HG03378 (cell line): ENCODE measurements at regions not wholly inside any gene's neighbourhood (a gene's known extent, or its start where the extent isn't known, plus 50 kb on each side); places are given as distances from the start of the nearest gene placed in this dataset.
"Not testable (repeated sequence)": the region's sequence is repeated elsewhere in the genome, so short reads cannot be mapped to it uniquely, and the experiment has no call there.

ENCODE experiments used
- ATAC-seq: cut with Tn5 transposase; IDR thresholded peaks from one replicate; pipeline ENCODE4 v1.9.1; 2021; ENCODE audit warnings: mild to moderate bottlenecking, moderate library complexity; ENCODE audit not compliant: unreplicated experiment

DNA sequence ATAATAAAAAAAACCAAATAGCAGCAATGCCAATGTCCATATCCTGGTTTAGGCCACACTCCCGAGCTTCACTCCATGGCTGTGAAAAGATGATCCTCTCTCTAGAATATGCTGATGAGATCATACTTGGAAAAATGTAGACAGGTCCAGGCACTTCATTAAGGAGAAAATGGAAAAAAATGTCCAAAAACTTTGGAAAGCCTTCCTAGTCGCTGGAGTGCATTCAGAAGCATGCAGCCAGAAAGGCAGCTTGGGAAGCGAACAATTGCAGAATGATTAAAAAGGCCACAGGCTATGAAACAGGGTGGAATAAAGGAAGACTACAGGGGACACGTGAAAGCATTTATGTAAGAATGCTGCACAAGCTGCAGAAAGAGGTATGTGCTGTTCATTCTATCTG lies 165.6 kb upstream of the HCCS start:
- ATAC-seq = no peak

GRCh38 chrX:10949541-10949940 lies 161.6 kb upstream of the HCCS start:
- no peak for ATAC-seq

DNA sequence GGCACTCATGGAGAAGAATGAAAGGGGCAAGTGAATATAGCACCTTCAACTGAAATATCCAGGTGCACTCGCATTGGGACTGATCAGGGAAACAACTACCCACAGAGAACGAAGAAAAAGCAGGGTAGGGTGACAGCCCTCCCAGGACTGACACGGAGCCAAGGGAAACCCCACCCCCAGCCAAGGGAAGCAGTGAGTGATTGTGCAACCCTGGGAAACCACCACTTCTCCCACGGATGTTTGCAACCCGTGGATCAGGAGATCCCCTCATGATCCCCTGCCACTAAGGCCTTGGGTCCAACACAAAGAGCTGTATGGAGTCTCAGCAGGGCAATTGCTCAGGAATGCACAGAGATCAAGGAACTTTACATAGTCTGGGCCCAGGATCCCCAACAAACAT lies 158.5 kb upstream of the HCCS start:
- ATAC-seq = no peak

GRCh38 chrX:10965174-10965798 lies 145.8 kb upstream of the HCCS start:
- ATAC-seq = no peak

GRCh38 chrX:10966057-10966456 lies 145.1 kb upstream of the HCCS start:
- ATAC-seq = no peak

DNA sequence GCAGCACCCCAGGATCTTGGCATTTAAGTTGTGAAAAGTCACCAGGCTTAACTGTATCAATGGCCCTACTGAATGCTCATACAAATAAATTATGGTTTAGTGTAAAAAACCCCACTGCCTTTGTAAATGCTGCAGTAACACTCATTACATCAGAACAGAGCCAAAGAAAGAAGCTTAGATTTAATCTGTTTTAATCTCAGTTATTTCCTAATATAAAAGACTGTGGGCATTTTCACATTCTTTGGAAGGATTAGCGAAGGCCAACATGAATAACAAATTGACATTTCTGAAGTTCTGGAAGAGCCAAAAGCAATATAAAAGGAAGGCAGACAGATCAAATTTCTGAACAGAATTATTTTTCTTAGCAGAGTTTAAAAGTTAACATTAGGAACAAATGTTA lies 140.0 kb upstream of the HCCS start:
- ATAC-seq = no peak

DNA sequence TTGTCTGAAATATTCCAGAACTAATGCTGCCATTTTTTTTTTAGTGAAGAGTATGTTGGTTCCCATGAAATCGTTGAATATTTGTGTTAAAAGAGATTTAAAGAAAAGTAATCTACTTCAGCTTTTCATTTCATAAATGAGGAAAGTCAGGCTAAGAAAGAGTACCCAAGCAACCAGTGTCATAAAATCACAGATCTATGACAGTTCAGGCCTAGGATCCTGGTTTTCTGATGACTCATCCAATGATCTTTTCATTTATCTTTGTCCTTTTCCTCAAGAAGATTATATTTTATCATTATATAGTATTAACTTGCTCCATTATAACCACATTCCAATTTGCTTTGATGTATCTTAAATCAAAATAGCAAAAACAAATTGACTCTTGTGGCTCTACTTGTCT lies 139.4 kb upstream of the HCCS start:
- ATAC-seq = no peak

DNA sequence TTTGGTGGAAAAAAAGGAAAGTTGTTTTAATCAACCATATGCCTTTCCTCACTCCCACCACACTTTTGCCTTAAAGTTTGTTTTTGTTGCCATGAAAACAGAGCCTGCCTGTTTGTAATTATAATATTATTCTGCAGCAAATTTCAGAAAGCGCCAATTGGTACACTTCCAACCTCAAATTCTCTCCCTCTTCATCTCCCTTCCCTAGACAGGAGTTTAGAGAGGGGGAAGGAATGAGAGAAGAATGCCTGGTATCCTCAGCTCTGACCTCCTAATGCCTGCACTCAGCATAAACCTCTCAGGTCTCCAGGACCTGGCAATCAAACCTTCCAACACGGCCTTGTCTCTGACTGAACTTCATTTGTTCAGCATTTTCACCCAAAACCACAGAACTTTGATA lies 138.4 kb upstream of the HCCS start:
- no peak for ATAC-seq

- no peak for ATAC-seq
These were observed 136.2 kb upstream of the HCCS start for GRCh38 chrX:10974920-10975319.

GRCh38 chrX:10979956-10980355 lies 131.2 kb upstream of the HCCS start:
- ATAC-seq = no peak

DNA sequence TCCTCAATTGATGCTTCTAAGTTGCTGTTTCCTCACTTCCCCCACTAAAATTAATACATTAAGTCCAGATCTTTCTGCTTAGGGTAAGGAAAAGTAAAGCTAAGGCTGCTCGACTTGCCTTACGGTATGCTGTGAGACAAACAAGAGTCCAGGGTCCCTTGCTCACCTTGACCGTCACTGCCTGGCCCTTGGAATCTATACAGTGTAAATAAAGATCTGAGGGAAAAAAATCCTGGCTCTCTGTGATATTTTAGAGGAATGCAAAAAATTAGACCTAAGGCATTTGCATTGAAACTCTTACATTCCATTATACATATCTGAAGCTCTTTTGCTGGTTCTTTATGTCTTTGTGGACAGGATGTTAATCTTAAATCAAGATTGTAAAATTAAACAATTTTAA lies 129.6 kb upstream of the HCCS start:
- ATAC-seq = no peak

DNA sequence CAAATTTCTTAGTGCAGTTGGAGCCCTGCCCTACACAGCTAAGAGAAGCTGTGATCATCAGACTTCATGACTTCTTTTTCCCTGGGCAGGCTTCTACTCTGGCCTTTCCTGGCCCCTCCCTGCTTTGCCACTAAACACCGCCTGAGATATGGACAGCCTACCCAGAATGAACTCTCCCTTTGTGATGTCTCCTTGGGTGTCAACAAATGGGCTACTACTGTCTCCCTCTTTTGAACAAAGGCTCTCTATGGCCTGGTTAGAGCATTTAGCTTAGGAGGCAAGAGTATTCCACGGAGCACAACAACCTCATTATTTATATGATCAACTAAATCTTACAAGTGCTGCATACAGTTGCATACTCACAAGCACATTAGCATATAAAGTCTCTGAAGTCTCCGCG lies 127.6 kb upstream of the HCCS start:
- no peak for ATAC-seq

DNA sequence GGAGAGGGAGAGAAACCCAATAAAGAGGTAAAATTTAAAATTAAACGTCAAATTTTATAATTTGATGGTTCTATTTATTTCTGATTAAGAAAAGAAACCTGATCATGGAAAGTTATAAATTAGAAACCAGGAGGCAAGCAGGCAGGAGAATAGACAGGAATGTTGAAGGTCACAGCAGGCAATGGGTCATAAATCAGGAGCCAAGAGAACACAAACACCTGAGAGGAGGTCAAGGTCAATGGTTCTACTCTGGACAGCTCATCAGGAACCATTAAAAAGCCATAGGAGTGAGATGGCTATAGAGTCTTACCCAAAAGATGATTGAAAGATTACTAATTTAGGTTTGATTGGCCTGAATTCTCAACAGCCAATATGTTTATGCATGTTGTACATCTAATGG lies 126.9 kb upstream of the HCCS start:
- no peak for ATAC-seq

- ATAC-seq = no peak
These were observed 124.5 kb upstream of the HCCS start for GRCh38 chrX:10986616-10987015.

GRCh38 chrX:10988653-10989052 lies 122.5 kb upstream of the HCCS start:
- no peak for ATAC-seq

GRCh38 chrX:10989386-10989785 lies 121.7 kb upstream of the HCCS start:
- no peak for ATAC-seq

DNA sequence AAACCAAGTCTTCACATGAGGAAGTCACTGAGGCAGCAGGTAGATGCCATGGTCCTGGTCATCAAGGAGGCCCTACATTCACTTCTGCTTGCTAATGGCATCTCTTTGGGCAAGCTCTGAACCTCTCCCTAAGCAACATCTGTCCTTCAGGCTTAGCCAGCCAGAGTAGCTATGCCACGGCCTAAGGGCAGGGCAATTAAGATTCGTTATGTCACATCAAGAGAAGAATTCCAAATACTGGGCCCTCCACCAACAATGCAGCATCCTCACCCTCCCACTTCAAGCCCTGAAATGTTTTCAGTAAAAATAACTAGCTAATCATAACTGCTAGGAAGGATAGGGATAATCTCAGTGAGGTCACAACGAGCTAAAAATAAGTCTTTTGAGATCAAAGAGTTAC lies 120.7 kb upstream of the HCCS start:
- ATAC-seq = no peak

DNA sequence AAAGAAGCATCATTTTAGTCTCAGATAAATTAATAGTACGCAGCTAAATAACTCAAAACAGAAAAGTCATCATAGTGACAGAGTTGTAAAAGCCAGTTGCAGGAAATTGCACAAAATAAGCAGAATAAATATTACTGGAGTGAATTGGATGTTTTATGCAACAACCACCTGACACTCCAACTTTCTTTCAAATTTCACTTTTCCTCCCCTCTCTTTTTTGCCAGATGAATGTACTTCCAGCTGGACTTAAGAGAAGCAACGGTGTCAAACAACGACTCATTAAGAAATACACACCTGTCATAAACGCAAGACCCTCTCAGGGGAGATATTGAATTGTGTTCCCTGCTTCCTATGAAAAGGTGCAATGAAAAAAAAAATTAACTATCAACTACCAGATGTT lies 120.2 kb upstream of the HCCS start:
- ATAC-seq = no peak

DNA sequence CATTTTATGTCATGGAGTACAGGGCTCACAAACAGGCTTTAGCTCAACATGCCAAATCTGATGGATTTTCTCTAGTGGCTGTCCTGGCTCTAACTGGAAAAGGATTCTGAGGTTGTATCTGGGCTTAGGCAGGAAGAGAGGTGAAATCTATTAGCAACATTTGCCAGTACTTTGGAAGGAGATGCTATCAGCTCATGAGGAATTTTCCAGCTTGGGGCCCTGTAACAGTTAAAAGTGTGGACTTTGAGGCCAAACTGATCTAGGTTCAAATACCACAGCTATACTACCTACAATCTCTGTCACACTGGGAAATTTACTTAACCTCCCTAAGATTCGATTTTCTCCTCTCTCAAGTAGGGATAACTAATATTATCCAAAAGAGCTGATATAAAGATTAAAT lies 119.0 kb upstream of the HCCS start:
- no peak for ATAC-seq

- not testable (repeated sequence) for ATAC-seq
These were observed 104.1 kb upstream of the HCCS start for GRCh38 chrX:11007076-11007475.

DNA sequence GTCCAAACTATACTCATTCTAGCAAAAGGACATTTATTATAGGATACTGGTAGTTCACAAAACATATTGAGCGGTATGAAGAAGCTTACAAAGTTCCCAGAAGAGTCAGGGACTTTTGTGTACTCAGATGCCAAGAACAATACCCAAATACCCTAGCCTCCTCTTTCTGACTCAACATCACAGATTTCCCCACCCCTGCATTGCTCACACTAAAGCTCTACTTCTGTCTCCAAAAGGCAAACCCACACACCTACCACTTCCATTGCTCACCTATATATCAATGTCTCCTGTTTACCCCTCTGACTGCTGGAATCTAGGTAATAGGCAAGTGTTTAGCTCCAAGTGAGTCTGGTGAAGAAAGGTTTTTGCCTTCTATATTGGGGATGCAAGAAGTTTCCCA lies 100.7 kb upstream of the HCCS start:
- ATAC-seq = no peak

- ATAC-seq = no peak
These were observed 94.4 kb upstream of the HCCS start for GRCh38 chrX:11016728-11017127.

DNA sequence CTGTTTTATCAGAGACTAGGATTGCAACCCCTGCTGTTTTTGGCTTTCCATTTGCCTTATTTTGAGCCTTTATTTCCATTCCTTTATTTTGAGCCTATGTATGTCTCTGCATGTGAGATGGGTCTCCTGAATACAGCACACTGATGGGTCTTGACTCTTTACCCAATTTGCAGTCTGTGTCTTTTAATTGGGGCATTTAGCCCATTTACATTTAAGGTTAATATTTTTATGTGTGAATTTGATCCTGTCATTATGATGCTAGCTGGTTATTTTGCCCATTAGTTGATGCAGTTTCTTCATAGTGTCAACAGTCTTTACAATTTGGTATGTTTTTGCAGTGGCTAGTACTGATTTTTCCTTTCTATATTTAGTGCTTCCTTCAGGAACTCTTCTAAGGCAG lies 88.5 kb upstream of the HCCS start:
- ATAC-seq = not testable (repeated sequence)

DNA sequence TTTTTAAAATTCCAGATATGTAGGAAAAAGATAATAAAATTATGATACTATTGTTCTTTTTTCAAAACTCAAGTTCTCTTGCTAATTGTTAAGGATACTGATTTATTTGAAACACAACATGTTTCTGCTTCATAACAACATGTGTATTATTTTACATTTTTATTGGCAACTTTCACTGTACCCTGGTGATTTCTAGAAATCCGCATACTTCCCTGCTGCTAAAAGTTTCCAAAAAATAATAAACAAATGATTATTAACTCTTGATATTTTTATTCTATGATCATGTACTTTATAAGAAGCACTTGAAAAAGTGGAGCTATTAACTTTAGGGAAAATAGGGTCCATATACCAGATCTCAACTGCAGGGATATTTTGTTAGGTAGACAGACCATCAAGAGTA lies 71.2 kb upstream of the HCCS start:
- ATAC-seq = no peak
